ENCODE measurements at regions not wholly inside any gene's neighbourhood (a gene's known extent, or its start where the extent isn't known, plus 50 kb on each side); places are given as distances from the start of the nearest gene placed in this dataset.

- H3K4me3 ChIP-seq (ENCODE audit: low read depth, low read length), result no peak overlapping the region
- no peaks in the 10 kb centered on the region for H3K27me3 ChIP-seq (ENCODE audit: insufficient read depth, low read length)
- H3K36me3 ChIP-seq (ENCODE audit: insufficient read depth, low read length), result no peaks in the 10 kb centered on the region
- H3K79me2 ChIP-seq (ENCODE audit: control insufficient read depth, insufficient read depth, low read length, unreplicated experiment), result no peaks in the 10 kb centered on the region
- H3K4me1 ChIP-seq (ENCODE audit: control insufficient read depth, insufficient read depth, low read length, unreplicated experiment), result no peaks in the 10 kb centered on the region
- H3K27ac ChIP-seq (ENCODE audit: low read depth, low read length), result no peak overlapping the region
- H2AFZ ChIP-seq (ENCODE audit: low read length, unreplicated experiment), result no peak overlapping the region
Observed at GRCh38 chr20:52444455-52444854, 252.9 kb upstream of the ZFP64 start.

DNA sequence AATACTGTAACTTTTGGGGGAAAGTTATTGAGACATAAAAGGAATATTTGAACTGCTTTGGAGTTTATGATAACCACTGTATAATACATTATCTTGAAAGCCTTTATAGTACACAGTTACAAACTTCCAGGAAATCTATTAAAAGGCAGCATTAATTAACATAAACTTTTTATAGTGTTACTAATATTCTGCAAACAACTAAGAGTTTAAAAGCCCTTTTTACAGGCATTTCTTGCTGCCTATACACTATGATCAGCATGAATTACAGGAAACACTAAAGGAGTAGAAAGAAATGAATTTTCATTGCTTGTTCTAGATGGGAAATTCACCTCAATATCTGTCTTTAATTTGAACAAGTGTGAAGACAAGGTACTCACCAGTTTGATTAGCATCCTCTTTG is 252.3 kb upstream of the ZFP64 start:
- no peaks in the 10 kb centered on the region for H3K4me1 ChIP-seq (ENCODE audit: control insufficient read depth, insufficient read depth, low read length, unreplicated experiment)
- no peak overlapping the region for H2AFZ ChIP-seq (ENCODE audit: low read length, unreplicated experiment)
- H3K4me3 ChIP-seq (ENCODE audit: low read depth, low read length), result no peak overlapping the region
- H3K36me3 ChIP-seq (ENCODE audit: insufficient read depth, low read length), result no peaks in the 10 kb centered on the region
- no peak overlapping the region for H3K27ac ChIP-seq (ENCODE audit: low read depth, low read length)
- no peaks in the 10 kb centered on the region for H3K79me2 ChIP-seq (ENCODE audit: control insufficient read depth, insufficient read depth, low read length, unreplicated experiment)
- H3K27me3 ChIP-seq (ENCODE audit: insufficient read depth, low read length), result no peaks in the 10 kb centered on the region

DNA sequence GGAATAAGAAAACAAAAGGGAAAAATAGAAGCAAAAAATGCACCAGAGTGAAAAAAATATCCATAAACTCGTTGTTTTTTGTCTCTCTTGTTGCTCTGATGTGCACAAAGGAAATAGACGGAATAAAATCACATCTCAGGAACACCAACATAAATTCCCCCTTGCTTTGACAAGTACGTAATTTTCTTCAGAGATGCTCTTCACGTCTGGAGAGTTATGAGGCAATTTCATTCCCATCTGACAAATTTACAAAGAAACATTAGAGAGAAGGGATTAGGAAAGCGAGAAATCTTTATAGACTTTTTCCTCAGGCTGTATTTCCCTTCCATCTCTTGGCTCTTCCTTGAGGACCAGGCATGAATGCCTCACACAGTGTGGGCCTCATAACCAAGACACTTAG is 250.1 kb upstream of the ZFP64 start:
- no peak overlapping the region for H2AFZ ChIP-seq (ENCODE audit: low read length, unreplicated experiment)
- H3K27ac ChIP-seq (ENCODE audit: low read depth, low read length), result no peak overlapping the region
- no peak overlapping the region for H3K4me3 ChIP-seq (ENCODE audit: low read depth, low read length)
- H3K79me2 ChIP-seq (ENCODE audit: control insufficient read depth, insufficient read depth, low read length, unreplicated experiment), result no peaks in the 10 kb centered on the region
- no peaks in the 10 kb centered on the region for H3K4me1 ChIP-seq (ENCODE audit: control insufficient read depth, insufficient read depth, low read length, unreplicated experiment)
- no peaks in the 10 kb centered on the region for H3K36me3 ChIP-seq (ENCODE audit: insufficient read depth, low read length)
- H3K27me3 ChIP-seq (ENCODE audit: insufficient read depth, low read length), result no peaks in the 10 kb centered on the region

DNA sequence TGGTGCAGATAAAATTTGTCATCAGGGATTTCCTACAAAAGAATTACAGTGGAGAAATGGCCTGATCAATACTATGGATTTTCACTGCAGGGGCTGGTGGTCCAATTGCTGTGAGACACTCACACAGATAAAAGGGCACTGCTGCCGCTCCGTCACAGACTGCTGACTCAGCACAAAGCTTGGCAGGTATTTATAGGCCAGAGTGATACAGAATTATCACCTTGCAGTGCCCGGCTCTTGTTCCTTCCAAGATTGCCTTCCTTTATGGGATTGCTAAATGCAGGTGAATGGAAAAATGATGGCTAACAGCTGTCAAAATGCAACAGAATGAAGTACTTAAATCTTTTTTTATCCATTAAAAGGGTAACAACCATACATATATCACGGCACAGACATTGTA is 247.8 kb upstream of the ZFP64 start:
- H3K79me2 ChIP-seq (ENCODE audit: control insufficient read depth, insufficient read depth, low read length, unreplicated experiment), result no peaks in the 10 kb centered on the region
- no peaks in the 10 kb centered on the region for H3K4me1 ChIP-seq (ENCODE audit: control insufficient read depth, insufficient read depth, low read length, unreplicated experiment)
- no peak overlapping the region for H3K27ac ChIP-seq (ENCODE audit: low read depth, low read length)
- no peaks in the 10 kb centered on the region for H3K27me3 ChIP-seq (ENCODE audit: insufficient read depth, low read length)
- H2AFZ ChIP-seq (ENCODE audit: low read length, unreplicated experiment), result no peak overlapping the region
- no peaks in the 10 kb centered on the region for H3K36me3 ChIP-seq (ENCODE audit: insufficient read depth, low read length)
- H3K4me3 ChIP-seq (ENCODE audit: low read depth, low read length), result no peak overlapping the region

GRCh38 chr20:52438326-52438963 is 246.9 kb upstream of the ZFP64 start:
- H3K4me1 ChIP-seq (ENCODE audit: control insufficient read depth, insufficient read depth, low read length, unreplicated experiment), result no peaks in the 10 kb centered on the region
- H3K4me3 ChIP-seq (ENCODE audit: low read depth, low read length), result no peak overlapping the region
- no peak overlapping the region for H3K27ac ChIP-seq (ENCODE audit: low read depth, low read length)
- H3K36me3 ChIP-seq (ENCODE audit: insufficient read depth, low read length), result no peaks in the 10 kb centered on the region
- H2AFZ ChIP-seq (ENCODE audit: low read length, unreplicated experiment), result no peak overlapping the region
- H3K27me3 ChIP-seq (ENCODE audit: insufficient read depth, low read length), result no peaks in the 10 kb centered on the region
- no peaks in the 10 kb centered on the region for H3K79me2 ChIP-seq (ENCODE audit: control insufficient read depth, insufficient read depth, low read length, unreplicated experiment)

DNA sequence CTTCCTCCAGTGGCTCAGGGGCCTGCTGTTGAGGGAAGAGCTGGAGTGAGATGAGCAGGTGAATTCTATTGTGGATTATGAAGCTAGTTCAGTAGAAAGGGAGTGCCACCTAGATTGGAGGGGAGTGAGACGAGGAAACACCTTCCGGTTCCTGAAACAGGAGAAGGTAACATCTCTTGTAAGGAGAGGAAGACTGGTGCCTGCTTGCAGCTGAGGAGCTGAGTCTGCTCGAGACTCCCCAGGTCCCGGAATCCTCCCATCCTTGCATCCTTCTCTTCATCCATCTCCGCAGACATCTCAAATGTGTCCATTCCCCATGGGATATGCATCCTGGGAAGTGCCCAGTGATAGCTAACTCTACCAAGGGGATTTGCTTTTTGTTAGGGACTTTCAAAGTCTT is 242.9 kb upstream of the ZFP64 start:
- Histone ChIP-seq H3K4me1 (ENCODE audit: control insufficient read depth, insufficient read depth, low read length, unreplicated experiment) (no peaks in the 10 kb centered on the region), H3K27ac (ENCODE audit: low read depth, low read length) (no peak overlapping the region), H3K4me3 (ENCODE audit: low read depth, low read length) (no peak overlapping the region), H2AFZ (ENCODE audit: low read length, unreplicated experiment) (no peak overlapping the region), H3K79me2 (ENCODE audit: control insufficient read depth, insufficient read depth, low read length, unreplicated experiment) (no peaks in the 10 kb centered on the region), H3K27me3 (ENCODE audit: insufficient read depth, low read length) (no peaks in the 10 kb centered on the region), H3K36me3 (ENCODE audit: insufficient read depth, low read length) (no peaks in the 10 kb centered on the region)

- H3K4me1 ChIP-seq (ENCODE audit: control insufficient read depth, insufficient read depth, low read length, unreplicated experiment), result no peaks in the 10 kb centered on the region
- no peaks in the 10 kb centered on the region for H3K36me3 ChIP-seq (ENCODE audit: insufficient read depth, low read length)
- H3K79me2 ChIP-seq (ENCODE audit: control insufficient read depth, insufficient read depth, low read length, unreplicated experiment), result no peaks in the 10 kb centered on the region
- H3K4me3 ChIP-seq (ENCODE audit: low read depth, low read length), result no peak overlapping the region
- H2AFZ ChIP-seq (ENCODE audit: low read length, unreplicated experiment), result no peak overlapping the region
- no peak overlapping the region for H3K27ac ChIP-seq (ENCODE audit: low read depth, low read length)
- H3K27me3 ChIP-seq (ENCODE audit: insufficient read depth, low read length), result no peaks in the 10 kb centered on the region
Observed at GRCh38 chr20:52434041-52434425, 242.5 kb upstream of the ZFP64 start.

- no peaks in the 10 kb centered on the region for H3K4me1 ChIP-seq (ENCODE audit: control insufficient read depth, insufficient read depth, low read length, unreplicated experiment)
- no peak overlapping the region for H3K27ac ChIP-seq (ENCODE audit: low read depth, low read length)
- no peaks in the 10 kb centered on the region for H3K36me3 ChIP-seq (ENCODE audit: insufficient read depth, low read length)
- no peak overlapping the region for H3K4me3 ChIP-seq (ENCODE audit: low read depth, low read length)
- H2AFZ ChIP-seq (ENCODE audit: low read length, unreplicated experiment), result no peak overlapping the region
- H3K79me2 ChIP-seq (ENCODE audit: control insufficient read depth, insufficient read depth, low read length, unreplicated experiment), result no peaks in the 10 kb centered on the region
- no peaks in the 10 kb centered on the region for H3K27me3 ChIP-seq (ENCODE audit: insufficient read depth, low read length)
Observed at GRCh38 chr20:52433326-52434040, 241.9 kb upstream of the ZFP64 start.

- Histone ChIP-seq H2AFZ (ENCODE audit: low read length, unreplicated experiment) (no peak overlapping the region), H3K27ac (ENCODE audit: low read depth, low read length) (no peak overlapping the region), H3K79me2 (ENCODE audit: control insufficient read depth, insufficient read depth, low read length, unreplicated experiment) (no peaks in the 10 kb centered on the region)
Observed at GRCh38 chr20:52432740-52433139, 241.2 kb upstream of the ZFP64 start.

GRCh38 chr20:52429029-52429428 is 237.4 kb upstream of the ZFP64 start:
- no peak overlapping the region for H3K4me3 ChIP-seq (ENCODE audit: low read depth, low read length)
- no peaks in the 10 kb centered on the region for H3K36me3 ChIP-seq (ENCODE audit: insufficient read depth, low read length)
- H3K27ac ChIP-seq (ENCODE audit: low read depth, low read length), result no peak overlapping the region
- no peaks in the 10 kb centered on the region for H3K4me1 ChIP-seq (ENCODE audit: control insufficient read depth, insufficient read depth, low read length, unreplicated experiment)
- H2AFZ ChIP-seq (ENCODE audit: low read length, unreplicated experiment), result no peak overlapping the region
- no peaks in the 10 kb centered on the region for H3K27me3 ChIP-seq (ENCODE audit: insufficient read depth, low read length)
- H3K79me2 ChIP-seq (ENCODE audit: control insufficient read depth, insufficient read depth, low read length, unreplicated experiment), result no peaks in the 10 kb centered on the region

More at GRCh38 chr20:52432740-52433139, 241.2 kb upstream of the ZFP64 start:
- no peaks in the 10 kb centered on the region for H3K27me3 ChIP-seq (ENCODE audit: insufficient read depth, low read length)
- no peaks in the 10 kb centered on the region for H3K4me1 ChIP-seq (ENCODE audit: control insufficient read depth, insufficient read depth, low read length, unreplicated experiment)
- no peaks in the 10 kb centered on the region for H3K36me3 ChIP-seq (ENCODE audit: insufficient read depth, low read length)
- H3K4me3 ChIP-seq (ENCODE audit: low read depth, low read length), result no peak overlapping the region

- no peak overlapping the region for H3K27ac ChIP-seq (ENCODE audit: low read depth, low read length)
- H2AFZ ChIP-seq (ENCODE audit: low read length, unreplicated experiment), result no peak overlapping the region
- H3K4me1 ChIP-seq (ENCODE audit: control insufficient read depth, insufficient read depth, low read length, unreplicated experiment), result no peaks in the 10 kb centered on the region
- H3K79me2 ChIP-seq (ENCODE audit: control insufficient read depth, insufficient read depth, low read length, unreplicated experiment), result no peaks in the 10 kb centered on the region
- H3K4me3 ChIP-seq (ENCODE audit: low read depth, low read length), result no peak overlapping the region
- H3K36me3 ChIP-seq (ENCODE audit: insufficient read depth, low read length), result no peaks in the 10 kb centered on the region
- H3K27me3 ChIP-seq (ENCODE audit: insufficient read depth, low read length), result no peaks in the 10 kb centered on the region
Observed at GRCh38 chr20:52427960-52428359, 236.4 kb upstream of the ZFP64 start.

Data from ACC112 (cell line).